ENCODE measurements at regions not wholly inside any gene's neighbourhood (a gene's known extent, or its start where the extent isn't known, plus 50 kb on each side); places are given as distances from the start of the nearest gene placed in this dataset.

DNA sequence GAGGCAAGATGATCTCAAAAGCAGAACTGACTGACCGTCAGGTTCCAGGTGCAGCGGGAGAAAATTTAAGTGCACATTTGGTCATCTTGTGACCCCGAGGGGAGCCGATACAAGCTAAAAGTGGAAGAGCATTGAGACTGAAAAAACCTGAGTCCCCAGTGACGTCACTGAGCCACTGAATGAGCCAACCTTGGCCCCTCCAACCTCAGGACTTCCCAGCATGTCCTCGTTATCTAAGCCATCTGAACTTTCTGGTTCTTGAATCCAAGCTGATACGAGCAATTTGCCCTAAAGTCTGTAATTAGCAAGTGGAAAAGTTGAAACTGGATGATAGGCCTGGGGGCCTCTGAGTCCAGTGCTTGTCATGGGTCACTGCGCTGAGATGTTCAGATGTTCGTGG, 51.1 kb upstream of the ISX start:
- H3K27me3 ChIP-seq (replicated peaks; ENCODE audit: insufficient read depth): no peaks in the 10 kb centered on the region
- no peaks in the 10 kb centered on the region for H3K4me1 ChIP-seq (ENCODE audit: insufficient read depth)
- H3K9ac ChIP-seq: no peak overlapping the region
- H3K36me3 ChIP-seq (ENCODE audit: low read depth): no peaks in the 10 kb centered on the region
- no peak for TF ChIP-seq EZH2phosphoT487 (IDR thresholded peaks at IDR 0.05; ENCODE audit: insufficient read depth, low read depth)
- no peak for TF ChIP-seq EZH2 (IDR thresholded peaks at IDR 0.05; ENCODE audit: insufficient read depth, poor library complexity, severe bottlenecking)
- DNase-seq: no peak
- H3F3A ChIP-seq (ENCODE audit: insufficient read depth): no peaks in the 10 kb centered on the region
- H3K27ac ChIP-seq: no peak overlapping the region
- H2AFZ ChIP-seq: no peak overlapping the region
- in situ Hi-C loops (cut with MboI): no loop called here
- no peaks in the 10 kb centered on the region for H3K9me3 ChIP-seq (ENCODE audit: low read depth)
- no peaks in the 10 kb centered on the region for H3K79me2 ChIP-seq (ENCODE audit: insufficient read depth)
- 36 to 37% methylated on average over 9 of the region's 9 CpGs for WGBS, 2 experiments (ENCODE audit: low coverage in 1 of 2, low lambda C conversion rate in 2 of 2, missing lambda C conversion rate in 2 of 2)
- no peaks in the 10 kb centered on the region for H3K9me2 ChIP-seq (ENCODE audit: insufficient read depth)
- H3K4me2 ChIP-seq (ENCODE audit: unreplicated experiment): no peak overlapping the region
- no peaks in the 10 kb centered on the region for H4K20me1 ChIP-seq (ENCODE audit: insufficient read depth)
- H3K4me3 ChIP-seq: no peak overlapping the region

All from GM23248 (cell line).